Breast epithelium (tissue), 3 donors: ENCODE measurements at regions not wholly inside any gene's neighbourhood (a gene's known extent, or its start where the extent isn't known, plus 50 kb on each side); places are given as distances from the start of the nearest gene placed in this dataset.

Experiments used
- POLR2A ChIP-seq: fragments of 450-650 bp; IDR thresholded peaks from one replicate; pipeline ENCODE4 v1.6.1; 2016; ENCODE audit warnings: antibody characterized with exemption, mild to moderate bottlenecking, moderate library complexity
- POLR2AphosphoS5 ChIP-seq, 3 donors: sonication (generic); formaldehyde crosslinking; IDR thresholded peaks; one replicate each; pipeline ENCODE4 v1.6.1; 2017; ENCODE audit warnings: antibody characterized with exemption in 3 of 3
- TF ChIP-seq, protein P1 (sequence below), 3 donors: fragments of 450-650 bp; IDR thresholded peaks; one replicate each; pipeline ENCODE4 v1.5.1; 2016 to 2017; ENCODE audit warnings: antibody characterized with exemption in 3 of 3, mild to moderate bottlenecking in 3 of 3, moderate library complexity in 3 of 3

DNA sequence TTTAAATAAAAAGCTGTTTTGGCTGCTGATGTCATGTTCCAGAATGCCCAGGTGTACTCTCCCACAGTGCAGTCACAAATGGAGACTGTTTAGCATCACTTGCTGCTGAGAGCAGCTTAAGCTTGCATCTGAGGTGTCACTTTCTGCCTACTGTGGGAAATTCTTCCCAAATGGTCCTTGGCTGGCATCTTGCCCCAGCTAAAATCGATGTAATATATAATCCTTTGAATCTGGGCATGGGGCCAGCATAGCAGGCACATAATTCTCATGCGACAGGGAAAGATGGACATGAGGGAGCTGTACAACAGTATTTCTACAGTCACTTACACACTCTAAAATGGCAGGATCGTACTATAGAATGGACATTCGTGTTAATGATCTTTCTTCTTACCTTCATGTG is 144.3 kb downstream of the MACIR start:
- TF ChIP-seq, protein P1, sequence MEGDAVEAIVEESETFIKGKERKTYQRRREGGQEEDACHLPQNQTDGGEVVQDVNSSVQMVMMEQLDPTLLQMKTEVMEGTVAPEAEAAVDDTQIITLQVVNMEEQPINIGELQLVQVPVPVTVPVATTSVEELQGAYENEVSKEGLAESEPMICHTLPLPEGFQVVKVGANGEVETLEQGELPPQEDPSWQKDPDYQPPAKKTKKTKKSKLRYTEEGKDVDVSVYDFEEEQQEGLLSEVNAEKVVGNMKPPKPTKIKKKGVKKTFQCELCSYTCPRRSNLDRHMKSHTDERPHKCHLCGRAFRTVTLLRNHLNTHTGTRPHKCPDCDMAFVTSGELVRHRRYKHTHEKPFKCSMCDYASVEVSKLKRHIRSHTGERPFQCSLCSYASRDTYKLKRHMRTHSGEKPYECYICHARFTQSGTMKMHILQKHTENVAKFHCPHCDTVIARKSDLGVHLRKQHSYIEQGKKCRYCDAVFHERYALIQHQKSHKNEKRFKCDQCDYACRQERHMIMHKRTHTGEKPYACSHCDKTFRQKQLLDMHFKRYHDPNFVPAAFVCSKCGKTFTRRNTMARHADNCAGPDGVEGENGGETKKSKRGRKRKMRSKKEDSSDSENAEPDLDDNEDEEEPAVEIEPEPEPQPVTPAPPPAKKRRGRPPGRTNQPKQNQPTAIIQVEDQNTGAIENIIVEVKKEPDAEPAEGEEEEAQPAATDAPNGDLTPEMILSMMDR (IDR thresholded peaks at IDR 0.05): no peak
- TF ChIP-seq POLR2A (no peak), POLR2AphosphoS5 (IDR thresholded peaks at IDR 0.05) (no peak)
